HG03103 (cell line): ENCODE measurements at regions not wholly inside any gene's neighbourhood (a gene's known extent, or its start where the extent isn't known, plus 50 kb on each side); places are given as distances from the start of the nearest gene placed in this dataset.
"Not testable (repeated sequence)": the region's sequence is repeated elsewhere in the genome, so short reads cannot be mapped to it uniquely, and the experiment has no call there.

Experiments used
- ATAC-seq: cut with Tn5 transposase; IDR thresholded peaks from one replicate; pipeline ENCODE4 v1.9.1; 2021; ENCODE audit warnings: low read depth; ENCODE audit not compliant: unreplicated experiment

DNA sequence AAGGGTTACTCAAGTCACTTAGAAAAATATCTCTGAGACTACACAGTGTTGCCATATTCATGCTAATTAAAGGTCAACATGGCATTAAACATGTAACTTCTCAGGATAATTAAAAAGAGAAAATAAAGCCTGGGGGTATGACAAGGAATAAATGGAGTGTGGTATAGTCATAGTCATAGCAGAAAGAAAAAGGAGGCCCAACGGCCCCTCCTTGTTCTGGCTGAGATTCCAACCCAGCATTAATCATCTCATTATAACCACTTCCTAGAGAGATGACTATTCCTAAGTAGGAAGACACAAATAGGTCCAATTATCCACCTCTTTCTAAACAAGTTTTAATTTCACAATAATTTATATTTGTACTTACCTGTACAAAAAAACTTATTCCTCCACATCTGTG lies 778.4 kb upstream of the AADAT start:
- ATAC-seq = no peak

DNA sequence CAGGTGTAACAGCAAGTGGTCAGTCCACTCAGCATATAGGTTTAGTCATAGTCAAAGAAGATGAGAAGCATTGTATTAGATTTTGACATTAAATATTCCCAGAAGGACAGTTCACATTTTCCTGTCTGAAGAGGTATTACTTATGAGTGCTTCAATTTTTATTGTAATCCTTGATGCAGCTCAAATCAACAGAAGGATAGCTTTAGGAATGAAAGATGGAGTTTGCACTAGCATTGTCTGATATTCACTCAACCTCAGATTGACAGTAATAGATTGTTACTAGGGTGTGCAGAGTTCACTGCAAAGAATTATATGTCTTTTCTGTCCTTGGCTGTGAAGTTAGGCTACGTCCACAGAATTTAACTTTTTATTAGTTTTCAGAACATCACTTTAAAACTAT lies 764.3 kb upstream of the AADAT start:
- no peak for ATAC-seq

DNA sequence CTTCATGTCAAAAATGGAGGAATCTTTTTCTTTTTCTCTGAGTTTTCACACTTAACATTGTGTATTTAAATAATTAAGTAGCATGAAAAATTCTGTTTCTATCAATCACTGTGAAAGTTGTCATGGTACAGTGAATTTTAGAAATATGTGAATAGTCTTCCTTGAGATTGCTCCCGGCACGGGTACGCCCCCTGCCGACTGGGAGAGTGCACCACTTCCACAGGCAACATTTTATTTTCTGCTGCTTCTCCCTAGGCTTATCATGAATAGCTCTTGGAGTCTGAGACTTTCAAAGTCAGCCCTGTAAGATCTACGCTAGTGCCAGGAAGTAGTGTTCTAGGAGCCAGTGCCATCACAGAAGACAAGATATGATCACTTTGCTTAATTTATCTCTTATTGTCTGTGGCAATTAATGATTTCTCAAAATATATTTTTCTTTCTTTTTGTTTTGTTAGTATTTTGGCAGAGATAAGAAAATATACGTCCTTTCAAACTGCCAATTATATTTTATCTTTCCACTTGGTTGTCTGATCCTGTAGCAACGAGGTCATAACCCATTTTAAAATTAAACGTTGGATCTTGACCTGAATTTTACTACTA lies 763.8 kb upstream of the AADAT start:
- ATAC-seq = peak; percentile 86

DNA sequence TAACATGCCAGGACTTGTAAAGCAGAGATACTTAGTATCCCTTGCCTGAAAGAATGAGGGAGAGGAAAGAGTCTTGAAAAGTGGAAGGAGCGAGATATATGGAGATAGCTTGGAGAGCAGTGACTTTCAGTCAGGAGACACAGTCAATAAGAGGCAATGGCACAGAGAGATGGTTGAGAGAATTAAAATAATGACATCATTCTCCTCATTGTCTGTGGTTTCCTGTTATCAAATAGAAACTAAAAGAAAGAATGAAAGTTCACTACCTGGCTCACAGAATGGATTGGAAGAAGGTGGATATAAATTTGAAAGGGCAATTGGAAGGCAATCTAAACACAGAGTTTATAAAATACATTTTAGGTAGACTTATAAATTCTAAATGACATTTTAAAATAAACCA lies 760.2 kb upstream of the AADAT start:
- ATAC-seq = peak; percentile 59

DNA sequence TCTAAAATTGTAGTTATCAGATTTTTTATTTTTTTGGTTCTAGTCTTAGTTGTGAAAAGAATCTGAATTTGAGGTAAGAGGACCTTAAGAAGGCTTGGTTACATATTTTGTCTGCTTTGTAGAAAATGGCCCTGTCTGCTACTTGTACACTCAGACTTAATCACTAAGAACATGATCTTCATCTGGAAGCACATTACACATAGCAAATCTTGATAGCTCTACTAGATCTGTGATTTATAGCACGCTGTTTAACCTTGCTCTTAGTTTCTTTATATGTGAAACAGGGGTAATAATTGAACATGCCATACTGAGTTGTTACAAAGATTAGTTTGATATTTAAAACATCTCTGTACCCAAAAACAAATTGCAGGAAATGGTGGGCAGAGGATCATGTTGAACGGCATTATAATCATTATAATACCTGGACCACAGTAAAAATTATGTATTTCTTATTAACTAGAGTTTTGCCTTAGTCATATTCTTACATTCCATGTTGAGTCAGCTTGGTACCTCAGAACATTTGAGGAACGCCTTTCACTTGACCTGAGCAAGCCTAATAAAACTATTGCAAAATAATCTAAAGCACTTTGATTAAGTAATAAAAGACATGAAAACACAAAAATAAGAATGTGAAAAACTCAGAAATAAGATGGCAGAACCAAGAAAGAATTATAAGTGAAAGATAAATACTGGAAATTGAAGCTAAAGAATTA lies 738.0 kb upstream of the AADAT start:
- ATAC-seq = no peak

DNA sequence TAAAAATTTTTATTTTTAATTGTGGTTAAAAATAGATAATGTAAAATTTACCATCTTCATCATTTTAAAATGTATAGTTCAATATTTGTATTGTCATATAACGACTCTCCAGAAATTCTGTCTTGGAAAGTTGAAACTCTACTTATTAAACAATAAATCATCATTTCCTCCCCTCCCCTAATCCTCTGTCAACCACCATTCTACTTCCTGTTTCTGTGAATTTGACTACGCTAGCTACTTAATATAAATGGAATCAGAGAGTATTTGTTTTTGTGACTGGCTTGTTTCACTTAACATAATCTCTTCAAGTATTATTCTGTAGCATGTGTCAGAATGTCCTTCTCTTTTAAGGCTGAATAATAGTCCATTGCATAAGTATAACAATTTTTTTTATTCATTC lies 729.0 kb upstream of the AADAT start:
- no peak for ATAC-seq

DNA sequence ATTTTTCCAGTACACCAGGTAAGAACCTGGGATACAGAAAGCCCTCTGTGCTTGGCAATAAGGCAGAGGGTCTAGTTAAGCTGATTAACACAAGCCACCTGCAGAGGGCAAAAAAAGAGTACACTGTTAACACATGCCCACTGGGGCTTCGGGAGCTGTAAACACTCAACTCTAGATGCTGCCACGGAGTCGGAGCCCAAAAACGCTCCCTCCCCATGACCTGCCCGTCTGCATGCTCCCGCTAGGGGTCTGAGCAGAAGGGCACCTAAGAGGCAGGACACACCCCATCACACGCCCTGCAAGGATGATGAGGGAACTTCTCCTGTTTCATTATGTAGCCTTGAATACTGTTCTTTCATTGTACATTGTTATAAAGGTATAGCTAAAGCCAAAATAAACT lies 715.6 kb upstream of the AADAT start:
- no peak for ATAC-seq

DNA sequence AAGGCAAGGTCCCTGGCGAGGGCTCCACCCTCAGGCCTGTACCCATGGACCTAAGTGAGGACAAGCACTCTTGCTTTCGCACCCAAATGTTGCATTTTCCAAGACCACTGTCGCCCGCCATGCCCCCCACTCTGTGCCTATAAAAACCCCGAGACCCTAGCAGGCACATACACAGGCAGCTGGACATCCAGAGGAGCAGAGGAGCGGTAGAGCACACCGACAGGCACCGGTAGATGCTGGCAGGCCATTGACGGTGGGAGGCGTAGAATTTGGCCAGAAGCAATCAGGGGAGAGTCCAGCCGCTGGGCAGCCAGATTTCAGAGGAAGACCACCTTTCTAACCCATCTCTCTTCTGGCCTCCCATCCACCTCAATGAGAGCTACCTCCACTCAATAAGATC lies 715.2 kb upstream of the AADAT start:
- ATAC-seq = no peak

DNA sequence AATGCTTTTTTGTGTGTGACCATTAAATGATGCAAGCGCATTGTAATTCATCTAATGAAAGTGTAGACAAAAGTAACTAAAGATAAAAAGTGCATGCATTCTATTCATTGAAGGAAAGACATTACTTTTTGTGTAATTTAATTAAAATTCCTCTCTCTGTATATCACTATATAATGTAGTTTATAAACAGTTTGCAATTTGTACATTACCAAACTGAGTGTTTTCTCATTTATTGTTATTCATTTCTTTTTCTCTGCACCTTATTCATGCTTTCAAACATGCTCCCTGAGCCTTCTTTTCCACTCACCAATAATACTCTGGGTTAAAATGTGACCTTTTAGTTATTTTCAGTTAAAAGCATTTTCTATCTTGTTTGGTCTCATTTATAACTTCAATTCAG lies 713.7 kb upstream of the AADAT start:
- ATAC-seq = no peak

DNA sequence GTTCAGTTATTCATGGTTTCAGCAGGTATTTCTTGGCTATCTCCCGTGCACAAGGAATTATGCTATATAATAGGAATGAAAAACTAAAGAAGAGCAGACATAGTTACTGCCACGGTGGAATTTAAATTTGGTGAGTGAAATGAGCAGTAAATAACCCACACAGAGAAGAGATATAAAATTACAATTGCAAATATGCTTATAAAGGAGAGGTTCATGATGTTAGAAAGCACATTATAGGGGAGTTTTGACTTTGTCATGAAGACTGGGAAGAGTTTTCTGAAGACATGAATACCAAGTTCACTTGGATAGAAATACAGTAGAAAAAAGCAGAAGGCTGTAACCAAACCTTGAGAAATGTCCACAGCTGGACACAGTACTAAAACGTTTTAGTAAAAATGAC lies 712.0 kb upstream of the AADAT start:
- ATAC-seq = no peak

DNA sequence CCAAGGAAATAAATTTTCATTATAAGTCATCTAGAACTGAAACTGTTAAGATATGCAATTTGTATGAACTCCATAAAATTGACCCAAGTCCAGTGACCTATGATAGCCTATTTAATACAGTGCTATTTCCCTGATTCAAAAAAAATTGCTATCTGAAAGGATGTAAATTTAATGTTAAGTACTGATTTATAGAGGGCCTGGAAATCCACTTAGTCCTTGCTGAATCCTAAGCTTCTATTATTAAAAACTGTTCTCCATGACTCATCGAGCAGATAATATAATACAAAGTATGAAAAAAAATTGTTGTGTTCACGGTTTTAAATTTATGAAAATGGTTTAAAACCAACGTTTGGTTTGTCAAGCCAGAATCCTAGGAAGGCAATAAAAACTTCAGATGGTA lies 704.8 kb upstream of the AADAT start:
- ATAC-seq = no peak

DNA sequence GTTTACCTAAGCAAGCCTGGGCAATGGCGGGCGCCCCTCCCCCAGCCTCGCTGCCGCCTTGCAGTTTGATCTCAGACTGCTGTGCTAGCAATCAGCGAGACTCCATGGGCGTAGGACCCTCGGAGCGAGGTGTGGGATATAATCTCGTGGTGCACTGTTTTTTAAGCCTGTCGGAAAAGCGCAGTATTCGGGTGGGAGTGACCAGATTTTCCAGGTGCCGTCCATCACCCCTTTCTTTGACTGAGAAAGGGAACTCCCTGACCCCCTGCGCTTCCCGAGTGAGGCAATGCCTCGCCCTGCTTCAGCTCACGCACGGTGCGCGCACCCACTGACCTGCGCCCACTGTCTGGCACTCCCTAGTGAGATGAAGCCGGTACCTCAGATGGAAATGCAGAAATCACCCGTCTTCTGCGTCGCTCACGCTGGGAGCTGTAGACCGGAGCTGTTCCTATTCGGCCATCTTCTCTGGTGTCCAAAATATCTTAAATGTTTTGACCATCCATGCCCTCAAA lies 698.8 kb upstream of the AADAT start:
- ATAC-seq = not testable (repeated sequence)

DNA sequence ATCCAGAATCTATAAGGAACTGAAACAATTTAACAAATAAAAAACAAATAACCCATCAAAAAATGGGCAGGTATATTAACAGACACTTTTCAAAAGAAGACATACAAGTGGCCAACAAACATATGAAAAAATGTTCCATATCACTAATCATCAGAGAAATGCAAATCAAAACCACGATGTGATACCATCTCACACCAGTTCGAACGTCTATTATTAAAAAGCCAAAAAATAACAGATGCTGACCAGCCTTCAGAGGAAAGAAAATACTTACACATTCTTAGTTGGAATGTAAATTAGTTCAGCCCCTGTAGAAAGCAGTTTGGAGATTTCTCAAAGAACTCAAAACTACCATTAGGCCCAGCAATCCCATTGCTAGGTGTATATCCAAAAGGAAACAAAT lies 687.9 kb upstream of the AADAT start:
- ATAC-seq = no peak

DNA sequence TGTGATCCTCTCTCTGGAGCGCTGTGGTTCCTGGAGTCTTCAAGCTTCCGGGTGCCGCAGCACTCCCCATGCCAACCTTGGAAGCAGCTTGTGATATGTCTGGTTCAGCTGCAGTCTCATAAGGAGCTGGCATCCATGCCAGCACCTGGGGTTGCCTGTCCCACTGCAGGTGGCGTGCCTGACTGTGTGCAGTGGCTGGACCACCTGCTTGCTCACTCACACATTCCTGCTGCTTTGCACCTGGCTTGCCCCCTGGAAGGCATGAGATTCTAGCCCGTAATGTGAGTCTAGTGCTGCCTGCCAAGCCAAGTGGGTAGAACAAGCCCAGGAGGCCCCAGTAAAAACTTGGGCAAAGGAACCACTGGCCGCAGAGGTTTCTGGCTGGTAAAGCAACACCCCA lies 687.2 kb upstream of the AADAT start:
- ATAC-seq = no peak

DNA sequence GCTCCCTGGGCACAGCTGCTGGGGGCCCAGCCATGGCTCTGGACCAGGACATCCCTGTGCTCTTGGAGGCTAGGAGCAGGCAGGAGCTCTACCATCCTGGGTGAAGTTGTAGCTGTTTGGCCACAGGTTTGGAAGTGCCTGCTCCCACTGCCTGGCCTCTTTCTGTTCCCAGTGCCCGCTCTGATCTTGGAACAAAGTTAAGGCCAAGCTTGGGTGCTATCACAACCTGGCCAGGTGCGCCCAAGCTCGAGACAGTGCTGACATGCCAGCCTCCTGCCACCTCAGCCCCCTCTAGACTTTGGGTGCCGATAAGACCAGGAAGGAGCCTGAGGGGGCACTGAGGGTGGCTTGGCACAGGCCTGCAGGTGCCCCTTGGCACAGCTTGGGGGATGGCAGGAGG lies 686.1 kb upstream of the AADAT start:
- ATAC-seq = no peak

DNA sequence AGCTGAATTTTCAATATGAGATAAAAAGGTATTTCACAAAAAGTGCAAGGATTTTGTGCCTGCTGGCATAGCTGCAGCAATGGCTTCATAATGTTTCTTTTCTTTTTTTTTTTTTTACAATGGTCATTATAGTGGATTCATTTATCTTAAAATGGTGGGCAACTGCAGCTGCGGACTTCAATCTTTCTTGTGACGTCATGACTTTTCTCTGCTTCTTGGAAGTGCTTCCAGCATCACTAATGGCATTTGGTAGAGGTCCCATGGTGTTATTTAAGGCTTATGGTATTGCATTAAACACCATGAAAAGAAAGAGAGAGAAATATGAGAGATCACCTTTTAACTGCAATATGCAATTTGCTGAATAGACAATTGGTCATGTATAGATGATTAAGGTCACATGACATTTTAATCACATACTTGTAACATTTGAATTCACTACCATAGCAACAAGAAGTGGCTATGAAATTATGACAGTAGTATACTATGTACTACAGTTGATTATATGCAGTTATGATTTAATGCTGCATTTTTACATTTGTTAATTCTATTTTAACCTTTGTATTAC lies 684.0 kb upstream of the AADAT start:
- no peak for ATAC-seq

DNA sequence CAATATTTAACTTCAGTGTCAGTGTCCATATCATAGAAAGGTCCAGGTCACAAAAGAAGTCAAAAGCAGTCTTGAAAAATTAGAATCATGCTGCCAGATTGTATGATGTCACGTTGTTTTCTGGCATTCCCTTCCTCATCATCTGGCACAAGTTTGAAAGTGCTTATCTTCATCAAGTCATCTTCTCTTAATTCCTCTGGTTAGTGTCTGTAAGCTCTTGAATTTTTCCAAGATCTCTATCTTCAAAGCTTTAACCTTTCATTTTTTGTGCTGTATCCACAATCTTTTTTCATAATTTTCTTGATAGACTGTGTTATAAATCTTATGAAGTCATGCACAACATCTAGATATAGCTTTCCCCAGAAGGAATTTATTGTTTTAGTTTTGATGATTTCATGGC lies 682.7 kb upstream of the AADAT start:
- ATAC-seq = no peak

DNA sequence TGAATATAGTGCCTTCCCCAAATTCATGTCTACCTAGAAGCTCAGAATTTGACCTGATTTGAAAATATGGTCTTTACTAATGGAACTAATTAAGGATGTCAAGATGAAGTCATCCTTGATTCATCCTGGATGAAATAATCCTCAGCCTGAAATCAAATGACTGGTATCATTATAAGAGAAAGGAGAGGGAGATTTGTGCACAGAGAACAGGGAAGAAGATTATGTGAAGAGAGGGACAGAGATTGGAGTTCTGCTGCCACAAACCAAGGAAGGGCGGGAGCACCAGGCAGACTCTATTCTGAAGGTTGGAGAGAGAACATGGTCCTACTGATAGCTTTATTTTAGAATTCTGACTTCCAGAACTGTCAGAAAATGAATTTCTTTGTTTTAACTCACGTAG lies 680.9 kb upstream of the AADAT start:
- no peak for ATAC-seq

DNA sequence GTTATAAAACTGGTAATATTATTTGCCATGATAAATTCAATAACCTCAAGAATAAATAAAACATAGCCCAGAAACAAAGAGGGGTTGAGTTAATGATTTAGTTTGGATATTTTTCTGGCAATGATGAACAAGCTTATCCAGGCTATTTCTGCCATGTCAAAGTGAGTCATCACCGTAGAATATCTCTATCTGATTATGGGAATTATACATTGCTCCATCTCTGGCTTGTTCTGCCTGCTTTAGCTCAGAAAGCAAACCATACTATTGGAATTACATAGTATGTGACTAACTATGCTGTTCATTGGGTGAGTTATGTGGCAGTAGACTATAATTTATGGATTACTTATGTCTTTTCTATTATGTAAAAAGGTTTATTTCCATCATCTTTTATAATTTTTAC lies 680.1 kb upstream of the AADAT start:
- no peak for ATAC-seq

DNA sequence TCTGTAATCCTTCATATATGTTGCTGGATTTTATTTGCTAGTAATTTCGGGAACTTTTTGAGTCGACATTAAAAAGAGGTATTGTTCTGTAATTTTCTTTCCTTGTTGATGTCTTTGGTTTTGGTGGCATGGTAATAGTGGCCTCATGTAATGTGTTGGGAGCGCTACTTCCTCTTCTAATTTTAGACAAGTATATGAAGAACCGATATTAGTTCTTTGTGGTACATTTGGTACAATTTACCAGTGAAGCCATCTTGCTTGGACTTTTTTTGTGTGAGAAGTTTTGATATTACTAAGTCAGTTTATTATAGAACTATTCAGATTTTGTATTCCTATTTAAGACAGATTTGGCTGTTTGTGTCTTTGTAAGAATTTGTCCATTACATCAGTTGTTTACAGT lies 669.2 kb upstream of the AADAT start:
- no peak for ATAC-seq

DNA sequence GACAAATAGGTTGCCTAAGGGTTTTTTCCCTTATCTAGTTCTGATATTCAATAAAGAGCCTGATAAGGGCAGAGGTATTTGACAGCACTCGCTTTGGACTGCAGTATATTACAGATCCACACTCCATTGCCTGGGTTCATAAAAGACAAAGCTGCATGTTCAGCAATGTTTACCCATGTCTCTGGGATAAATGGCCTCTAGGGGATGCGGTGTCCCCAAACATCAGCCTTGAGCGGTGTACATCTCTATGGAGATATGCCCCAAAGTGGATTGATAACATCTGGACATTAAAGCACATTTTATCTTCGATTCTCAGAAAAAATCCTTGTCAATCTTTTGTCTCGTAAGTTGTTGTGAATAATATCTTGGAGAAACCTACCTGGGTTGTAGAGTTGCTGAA lies 660.8 kb upstream of the AADAT start:
- no peak for ATAC-seq

DNA sequence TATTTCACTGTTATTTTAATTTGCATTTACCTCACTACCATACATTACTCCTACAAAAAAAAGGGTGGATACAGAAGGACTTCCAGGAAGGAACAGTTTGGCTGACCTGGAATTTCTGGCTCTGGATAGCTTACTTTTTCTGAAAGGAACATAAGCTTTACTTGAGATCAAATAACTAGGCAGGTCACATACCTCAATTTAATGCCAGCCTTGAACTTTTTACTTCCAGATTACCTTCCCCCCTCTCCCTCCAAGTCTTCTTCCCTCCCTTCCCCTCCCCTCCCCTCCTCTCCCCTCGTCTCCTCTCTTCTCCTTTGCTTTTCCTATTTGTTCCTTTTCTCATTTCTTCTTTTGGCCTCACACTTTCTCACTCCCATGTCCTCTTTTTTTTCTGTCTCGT lies 659.2 kb upstream of the AADAT start:
- no peak for ATAC-seq
